GM10266 (cell line): ENCODE measurements at regions not wholly inside any gene's neighbourhood (a gene's known extent, or its start where the extent isn't known, plus 50 kb on each side); places are given as distances from the start of the nearest gene placed in this dataset.

ENCODE experiments used
- DNase-seq: peaks from one replicate; pipeline ENCODE4 v3.0.0; 2012; ENCODE audit errors: extremely low spot score
- TF ChIP-seq, protein P1 (sequence below): IDR thresholded peaks from 2 replicates; pipeline ENCODE4 v1.5.1; 2012; ENCODE audit warnings: mild to moderate bottlenecking, low read depth; ENCODE audit not compliant: control insufficient read depth, insufficient read depth; ENCODE audit errors: missing control alignments

GRCh38 chr2:67479261-67479660 is 82.1 kb downstream of the ETAA1 start:
- TF ChIP-seq, protein P1, sequence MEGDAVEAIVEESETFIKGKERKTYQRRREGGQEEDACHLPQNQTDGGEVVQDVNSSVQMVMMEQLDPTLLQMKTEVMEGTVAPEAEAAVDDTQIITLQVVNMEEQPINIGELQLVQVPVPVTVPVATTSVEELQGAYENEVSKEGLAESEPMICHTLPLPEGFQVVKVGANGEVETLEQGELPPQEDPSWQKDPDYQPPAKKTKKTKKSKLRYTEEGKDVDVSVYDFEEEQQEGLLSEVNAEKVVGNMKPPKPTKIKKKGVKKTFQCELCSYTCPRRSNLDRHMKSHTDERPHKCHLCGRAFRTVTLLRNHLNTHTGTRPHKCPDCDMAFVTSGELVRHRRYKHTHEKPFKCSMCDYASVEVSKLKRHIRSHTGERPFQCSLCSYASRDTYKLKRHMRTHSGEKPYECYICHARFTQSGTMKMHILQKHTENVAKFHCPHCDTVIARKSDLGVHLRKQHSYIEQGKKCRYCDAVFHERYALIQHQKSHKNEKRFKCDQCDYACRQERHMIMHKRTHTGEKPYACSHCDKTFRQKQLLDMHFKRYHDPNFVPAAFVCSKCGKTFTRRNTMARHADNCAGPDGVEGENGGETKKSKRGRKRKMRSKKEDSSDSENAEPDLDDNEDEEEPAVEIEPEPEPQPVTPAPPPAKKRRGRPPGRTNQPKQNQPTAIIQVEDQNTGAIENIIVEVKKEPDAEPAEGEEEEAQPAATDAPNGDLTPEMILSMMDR: no peak
- no peak for DNase-seq

DNA sequence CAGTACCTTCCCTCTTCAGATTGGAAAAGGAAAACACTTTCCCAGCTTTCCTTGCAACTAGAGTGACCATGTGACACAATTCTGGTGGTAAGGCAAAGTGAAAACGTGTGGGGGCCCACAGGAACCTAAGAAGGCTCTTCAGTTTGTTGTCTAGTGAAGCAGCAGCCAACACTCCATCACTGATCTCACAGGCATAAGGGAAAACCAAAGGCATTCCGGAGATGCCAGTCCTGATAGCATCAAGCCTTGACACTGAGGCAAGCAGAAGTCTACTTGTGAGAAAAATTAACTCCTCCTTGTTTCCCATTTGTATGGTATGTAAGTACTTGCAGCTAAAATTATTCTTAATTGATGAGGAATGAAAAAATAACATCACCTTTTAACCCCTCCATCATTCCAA is 88.3 kb downstream of the ETAA1 start:
- TF ChIP-seq, protein P1: no peak
- DNase-seq: no peak

DNA sequence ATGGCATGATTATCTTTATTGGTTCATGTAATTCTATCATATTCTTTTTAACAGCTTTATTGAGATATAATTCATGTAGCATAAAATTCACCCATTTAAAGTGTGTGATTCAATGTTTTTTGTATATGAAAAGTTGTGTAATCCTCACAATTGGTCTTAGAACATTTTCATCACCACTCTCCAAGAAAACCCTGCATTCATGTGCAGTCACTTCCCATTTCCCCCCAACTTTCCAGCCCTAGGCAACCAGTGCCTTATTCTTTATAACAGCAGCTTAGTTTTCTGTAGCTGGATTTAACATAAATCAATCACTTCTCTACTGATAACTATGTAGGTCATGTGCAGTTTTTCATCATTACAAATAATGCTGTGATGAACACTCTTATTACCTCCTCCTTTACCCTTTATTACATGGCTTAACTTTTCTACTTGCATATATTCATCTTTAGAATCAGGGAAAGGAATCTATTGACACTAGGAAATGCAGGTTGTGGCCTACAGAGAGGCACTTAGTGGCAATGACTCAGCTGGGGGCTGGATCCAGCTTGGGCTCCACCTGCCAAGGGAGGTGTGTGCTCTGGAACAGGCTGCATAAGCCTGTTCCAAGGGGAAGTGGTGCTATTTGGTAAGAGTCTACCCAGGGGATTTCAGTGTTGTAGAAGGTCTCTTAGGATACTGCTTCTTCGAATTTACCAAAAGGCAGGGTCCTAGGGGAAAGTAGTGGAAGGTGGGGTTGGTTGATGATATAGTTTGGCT is 89.1 kb downstream of the ETAA1 start:
- no peak for DNase-seq
- TF ChIP-seq, protein P1: no peak

DNA sequence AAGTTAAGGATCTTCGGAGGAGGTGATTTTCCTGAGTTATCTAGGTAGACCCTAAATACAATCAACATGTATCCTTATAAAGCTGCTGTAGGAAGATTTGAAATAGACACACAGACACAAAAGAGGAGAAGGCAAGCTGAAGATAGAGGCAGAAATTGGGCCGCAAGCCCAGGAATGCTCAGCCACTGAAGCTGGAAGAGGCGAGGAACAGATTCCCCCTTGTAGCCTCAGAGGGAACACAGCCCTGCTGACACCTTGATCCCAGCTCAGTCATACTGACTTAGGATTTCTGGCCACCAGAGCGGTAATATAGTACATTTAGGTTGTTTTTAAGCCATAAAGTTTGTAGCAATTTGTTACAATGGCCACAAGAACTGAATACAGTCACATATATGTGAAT is 90.9 kb downstream of the ETAA1 start:
- no peak for DNase-seq
- TF ChIP-seq, protein P1: no peak

- TF ChIP-seq, protein P1: no peak
- no peak for DNase-seq
Observed at GRCh38 chr2:67489396-67489795, 92.3 kb downstream of the ETAA1 start.

GRCh38 chr2:67498931-67499330 is 101.8 kb downstream of the ETAA1 start:
- no peak for DNase-seq
- TF ChIP-seq, protein P1: no peak

- no peak for DNase-seq
- TF ChIP-seq, protein P1: no peak
Observed at GRCh38 chr2:67499989-67500388, 102.9 kb downstream of the ETAA1 start.
